SK-N-SH (cell line): ENCODE measurements at regions not wholly inside any gene's neighbourhood (a gene's known extent, or its start where the extent isn't known, plus 50 kb on each side); places are given as distances from the start of the nearest gene placed in this dataset.

Experiments used
- CTCF ChIA-PET: fragments of 300-600, 350-600 bp; formaldehyde crosslinking; extraction: SDS; loops from one replicate; lab custom pipeline; 2021; lab: Yijun Ruan, JAX
- POLR2A ChIA-PET: fragments of 350-600 bp; sonication (Branson Sonifier 250); formaldehyde crosslinking; extraction: SDS; loops from one replicate; lab custom pipeline; 2020; ENCODE audit warnings: antibody characterized with exemption, inconsistent platforms; lab: Yijun Ruan, JAX
- DNase-seq: peaks from one replicate; pipeline ENCODE4 v3.0.0; 2012
- H2AFZ ChIP-seq: fragments of 200-600 bp; sonication (generic); 2 replicates; pipeline ENCODE4 v1.8.1; 2016; ENCODE audit warnings: antibody characterized with exemption, mild to moderate bottlenecking, low read depth
- H3F3A ChIP-seq: fragments of 200-600 bp; sonication (generic); replicated peaks from 2 replicates; pipeline ENCODE3; 2016; ENCODE audit warnings: antibody characterized with exemption, mild to moderate bottlenecking; ENCODE audit not compliant: insufficient read depth
- H3K27ac ChIP-seq, 2 experiments: fragments of 200-500 bp in 1 of 2; fragments of 200-600 bp in 1 of 2; sonication (Bioruptor generic) in 1 of 2; sonication (generic), shearing (Covaris generic) in 1 of 2; 2 replicates each; pipeline versions ENCODE4 v1.5.1 to v1.6.1; 2014 to 2016; ENCODE audit warnings: low read depth in 2 of 2, inconsistent platforms in 1 of 2, low read length in 1 of 2, mild to moderate bottlenecking in 1 of 2, mixed read lengths in 1 of 2
- H3K27me3 ChIP-seq: fragments of 200-600 bp; sonication (generic), shearing (Covaris generic); 2 replicates; pipeline ENCODE4 v1.6.1; 2016; ENCODE audit warnings: mixed run types; ENCODE audit not compliant: insufficient read depth
- H3K36me3 ChIP-seq, 2 experiments: fragments of 200-500 bp in 1 of 2; fragments of 200-600 bp in 1 of 2; sonication (Bioruptor generic) in 1 of 2; sonication (generic) in 1 of 2; replicated peaks in 1 of 2; 2 replicates each; pipeline versions ENCODE3 to v1.5.1; 2014 to 2016; ENCODE audit warnings: low read length in 1 of 2, mild to moderate bottlenecking in 1 of 2; ENCODE audit not compliant: insufficient read depth in 2 of 2, control insufficient read depth in 1 of 2
- H3K4me1 ChIP-seq, 2 experiments: fragments of 200-500 bp in 1 of 2; fragments of 200-600 bp in 1 of 2; sonication (Bioruptor generic) in 1 of 2; sonication (generic), shearing (Covaris generic) in 1 of 2; 2 replicates each; pipeline versions ENCODE4 v1.5.1 to v1.6.1; 2014 to 2016; ENCODE audit warnings: low read depth in 1 of 2, low read length in 1 of 2, mixed run types in 1 of 2; ENCODE audit not compliant: insufficient read depth in 2 of 2, control insufficient read depth in 1 of 2
- H3K4me2 ChIP-seq: fragments of 200-600 bp; sonication (generic), shearing (Covaris generic); 2 replicates; pipeline ENCODE4 v1.6.1; 2017; ENCODE audit warnings: mixed run types
- H3K4me3 ChIP-seq, 2 experiments: fragments of 200-500 bp in 1 of 2; fragments of 200-600 bp in 1 of 2; sonication (Bioruptor generic) in 1 of 2; sonication (generic), shearing (Covaris generic) in 1 of 2; 2 replicates each; pipeline versions ENCODE4 v1.5.1 to v1.8.1; 2014 to 2016; ENCODE audit warnings: low read depth in 2 of 2, inconsistent platforms in 1 of 2, low read length in 1 of 2, mild to moderate bottlenecking in 1 of 2, mixed read lengths in 1 of 2, moderate library complexity in 1 of 2
- H3K79me2 ChIP-seq: fragments of 200-600 bp; sonication (generic); 2 replicates; pipeline ENCODE4 v1.8.1; 2017; ENCODE audit warnings: mild to moderate bottlenecking; ENCODE audit not compliant: insufficient read depth
- H3K9ac ChIP-seq: fragments of 200-600 bp; sonication (generic); 2 replicates; pipeline ENCODE4 v1.6.1; 2017; ENCODE audit warnings: mixed run types
- H3K9me2 ChIP-seq: fragments of 200-600 bp; sonication (generic); 2 replicates; pipeline ENCODE4 v1.6.1; 2017; ENCODE audit warnings: mixed run types
- H3K9me3 ChIP-seq: fragments of 200-600 bp; sonication (generic); 2 replicates; pipeline ENCODE4 v1.6.1; 2017; ENCODE audit warnings: mixed run types, mild to moderate bottlenecking, moderate library complexity
- H4K20me1 ChIP-seq: fragments of 200-600 bp; sonication (generic); 2 replicates; pipeline ENCODE4 v1.6.1; 2017; ENCODE audit warnings: mild to moderate bottlenecking, mixed run types; ENCODE audit not compliant: insufficient read depth
- CHD2 ChIP-seq: fragments of 150-350 bp; IDR thresholded peaks from 2 replicates; pipeline ENCODE4 v1.6.1; 2018; ENCODE audit warnings: low read length; ENCODE audit not compliant: partially characterized antibody
- EZH2phosphoT487 ChIP-seq: fragments of 200-600 bp; sonication (generic); IDR thresholded peaks from 2 replicates; pipeline ENCODE4 v1.6.1; 2017; ENCODE audit warnings: low read depth, mixed run types, mild to moderate bottlenecking, antibody characterized with exemption, moderate library complexity, borderline replicate concordance
- FOXJ3 ChIP-seq: sonication (generic); formaldehyde crosslinking; IDR thresholded peaks from 2 replicates; pipeline ENCODE4 v1.5.1; 2020; ENCODE audit warnings: mild to moderate bottlenecking, missing genetic modification reagents
- GABPA ChIP-seq: IDR thresholded peaks from 2 replicates; pipeline ENCODE4 v1.4.0; 2012; ENCODE audit warnings: low read depth, mild to moderate bottlenecking
- GATA2 ChIP-seq: sonication (generic); formaldehyde crosslinking; IDR thresholded peaks from 2 replicates; pipeline ENCODE4 v1.5.0; 2020; ENCODE audit warnings: mild to moderate bottlenecking, missing genetic modification reagents
- MXI1 ChIP-seq: IDR thresholded peaks from 2 replicates; pipeline ENCODE4 v1.6.1; 2012; ENCODE audit warnings: mild to moderate bottlenecking, low read depth, low read length, improper control_type of control experiment
- POLR2AphosphoS5 ChIP-seq: IDR thresholded peaks from 2 replicates; pipeline ENCODE4 v1.6.1; 2012; ENCODE audit warnings: low read depth, low read length
- RAD21 ChIP-seq: IDR thresholded peaks from 2 replicates; pipeline ENCODE4 v1.6.1; 2012; ENCODE audit warnings: mild to moderate bottlenecking, low read length
- RFX5 ChIP-seq: IDR thresholded peaks from 2 replicates; pipeline ENCODE4 v1.6.1; 2012; ENCODE audit warnings: mild to moderate bottlenecking, improper control_type of control experiment, low read length
- TAF1 ChIP-seq: IDR thresholded peaks from 2 replicates; pipeline ENCODE4 v1.6.1; 2012; ENCODE audit warnings: low read depth, mild to moderate bottlenecking, low read length, moderate library complexity, borderline replicate concordance
- TCF12 ChIP-seq: IDR thresholded peaks from 2 replicates; pipeline ENCODE4 v1.4.0; 2012
- TEAD4 ChIP-seq: IDR thresholded peaks from 2 replicates; pipeline ENCODE4 v1.4.0; 2012; ENCODE audit warnings: mild to moderate bottlenecking, borderline replicate concordance; ENCODE audit not compliant: insufficient read depth
- WGBS: methylation state at CpG from one replicate; pipeline ENCODE4 v1.1.6; 2017; ENCODE audit warnings: low lambda C conversion rate; 5-methylcytosine and 5-hydroxymethylcytosine counted together
- TF ChIP-seq, protein P1 (sequence below): fragments of 200-600 bp; sonication (generic); IDR thresholded peaks from 2 replicates; pipeline ENCODE4 v1.6.1; 2017; ENCODE audit warnings: antibody characterized with exemption, mild to moderate bottlenecking, moderate library complexity
- TF ChIP-seq, protein P2 (sequence below): IDR thresholded peaks from 2 replicates; pipeline ENCODE4 v1.4.0; 2012; ENCODE audit warnings: low read depth

DNA sequence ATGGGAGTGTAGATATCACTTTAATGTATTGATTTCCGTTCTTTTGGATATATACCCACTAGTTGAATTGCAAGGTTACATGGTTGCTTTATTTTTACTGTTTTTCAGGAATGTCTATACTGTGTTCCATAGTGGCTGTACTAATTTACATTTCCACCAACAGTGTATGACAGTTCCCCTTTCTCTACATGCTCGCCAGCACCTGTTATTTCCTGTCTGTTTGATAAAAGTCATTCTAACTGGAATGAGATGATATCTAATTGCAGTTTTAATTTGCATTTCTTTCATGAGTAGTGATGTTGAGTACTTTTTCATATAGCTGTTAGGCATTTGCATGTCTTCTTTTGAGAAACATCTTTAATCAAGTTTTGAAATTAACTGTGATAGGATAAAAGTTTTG, 818.6 kb downstream of the SLITRK6 start:
- 85% methylated on average over 2 of the region's 2 CpGs for WGBS

DNA sequence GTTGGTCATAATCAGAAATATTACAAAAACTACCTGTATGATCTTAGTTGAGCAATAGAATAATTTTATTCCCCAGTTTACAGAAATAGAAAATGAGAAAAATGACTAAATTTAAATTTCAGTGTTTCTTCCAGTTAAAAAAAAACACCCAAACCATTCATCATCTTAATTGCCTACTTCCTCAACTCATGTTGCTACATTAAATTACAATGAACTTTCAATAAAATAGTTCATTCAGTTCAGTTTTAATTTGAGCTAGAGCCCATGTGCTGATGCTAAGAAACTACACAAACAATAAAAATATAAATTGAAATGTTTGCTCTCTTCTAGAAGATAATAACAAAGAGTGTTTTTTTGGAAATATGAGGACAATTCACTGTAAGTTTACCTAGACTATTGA, 820.4 kb downstream of the SLITRK6 start:
- H2AFZ ChIP-seq: no peak overlapping the region

More for the DNA sequence above, 818.6 kb downstream of the SLITRK6 start:
- Histone ChIP-seq H3K9me3 (no peaks in the 10 kb centered on the region), H4K20me1 (no peaks in the 10 kb centered on the region), H3K27ac (no peak overlapping the region), H3K4me1 (peaks cover 0 to 8% of the 10 kb centered on the region in 2 experiments; a peak in 2 of 4 replicates), H2AFZ (no peak overlapping the region), H3K4me2 (no peak overlapping the region), H3K9me2 (no peaks in the 10 kb centered on the region; the same call in 1 of the 2 replicates), H3K36me3 (no peaks in the 10 kb centered on the region), H3F3A (no peaks in the 10 kb centered on the region), H3K27me3 (no peaks in the 10 kb centered on the region), H3K4me3 (no peak overlapping the region), H3K9ac (no peak overlapping the region), H3K79me2 (no peaks in the 10 kb centered on the region)
- ChIA-PET CTCF (interaction anchor here (0.7 kb wide), 1 partner anchor 775 kb away, joined by 3 read pairs; no protein-coding TSS in a partner anchor), POLR2A (no interaction called here)
- no peak for TF ChIP-seq POLR2AphosphoS5
- TF ChIP-seq TAF1: no peak
- TF ChIP-seq TEAD4: no peak
- no peak for TF ChIP-seq RAD21
- TF ChIP-seq RFX5: no peak
- TF ChIP-seq EZH2phosphoT487: no peak
- TF ChIP-seq TCF12: no peak
- no peak for TF ChIP-seq MXI1
- TF ChIP-seq FOXJ3 (CRISPR knock-in tag): no peak
- TF ChIP-seq, protein P1, sequence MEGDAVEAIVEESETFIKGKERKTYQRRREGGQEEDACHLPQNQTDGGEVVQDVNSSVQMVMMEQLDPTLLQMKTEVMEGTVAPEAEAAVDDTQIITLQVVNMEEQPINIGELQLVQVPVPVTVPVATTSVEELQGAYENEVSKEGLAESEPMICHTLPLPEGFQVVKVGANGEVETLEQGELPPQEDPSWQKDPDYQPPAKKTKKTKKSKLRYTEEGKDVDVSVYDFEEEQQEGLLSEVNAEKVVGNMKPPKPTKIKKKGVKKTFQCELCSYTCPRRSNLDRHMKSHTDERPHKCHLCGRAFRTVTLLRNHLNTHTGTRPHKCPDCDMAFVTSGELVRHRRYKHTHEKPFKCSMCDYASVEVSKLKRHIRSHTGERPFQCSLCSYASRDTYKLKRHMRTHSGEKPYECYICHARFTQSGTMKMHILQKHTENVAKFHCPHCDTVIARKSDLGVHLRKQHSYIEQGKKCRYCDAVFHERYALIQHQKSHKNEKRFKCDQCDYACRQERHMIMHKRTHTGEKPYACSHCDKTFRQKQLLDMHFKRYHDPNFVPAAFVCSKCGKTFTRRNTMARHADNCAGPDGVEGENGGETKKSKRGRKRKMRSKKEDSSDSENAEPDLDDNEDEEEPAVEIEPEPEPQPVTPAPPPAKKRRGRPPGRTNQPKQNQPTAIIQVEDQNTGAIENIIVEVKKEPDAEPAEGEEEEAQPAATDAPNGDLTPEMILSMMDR: no peak
- no peak for DNase-seq

More for the DNA sequence above, 820.4 kb downstream of the SLITRK6 start:
- Histone ChIP-seq H3K4me3 (no peak overlapping the region), H3K9me2 (no peaks in the 10 kb centered on the region; the same call in 1 of the 2 replicates), H4K20me1 (no peaks in the 10 kb centered on the region), H3K27me3 (no peaks in the 10 kb centered on the region), H3K79me2 (no peaks in the 10 kb centered on the region), H3F3A (no peaks in the 10 kb centered on the region), H3K9me3 (no peaks in the 10 kb centered on the region), H3K27ac (no peak overlapping the region), H3K4me2 (no peak overlapping the region), H3K36me3 (no peaks in the 10 kb centered on the region), H3K9ac (no peak overlapping the region), H3K4me1 (peaks cover 0 to 8% of the 10 kb centered on the region in 2 experiments; a peak in 2 of 4 replicates)
- TF ChIP-seq TAF1: no peak
- no peak for TF ChIP-seq FOXJ3 (CRISPR knock-in tag)
- TF ChIP-seq RFX5: no peak
- TF ChIP-seq, protein P2, sequence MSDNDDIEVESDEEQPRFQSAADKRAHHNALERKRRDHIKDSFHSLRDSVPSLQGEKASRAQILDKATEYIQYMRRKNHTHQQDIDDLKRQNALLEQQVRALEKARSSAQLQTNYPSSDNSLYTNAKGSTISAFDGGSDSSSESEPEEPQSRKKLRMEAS: no peak
- no peak for TF ChIP-seq CHD2
- no peak for TF ChIP-seq GABPA
- TF ChIP-seq GATA2: no peak
- ChIA-PET CTCF (no interaction called here), POLR2A (no interaction called here)
- DNase-seq: no peak
